ENCODE measurements at regions not wholly inside any gene's neighbourhood (a gene's known extent, or its start where the extent isn't known, plus 50 kb on each side); places are given as distances from the start of the nearest gene placed in this dataset.

GRCh38 chr4:134421734-134422133 is 220.1 kb upstream of the PABPC4L start:
- TF ChIP-seq, protein P1, sequence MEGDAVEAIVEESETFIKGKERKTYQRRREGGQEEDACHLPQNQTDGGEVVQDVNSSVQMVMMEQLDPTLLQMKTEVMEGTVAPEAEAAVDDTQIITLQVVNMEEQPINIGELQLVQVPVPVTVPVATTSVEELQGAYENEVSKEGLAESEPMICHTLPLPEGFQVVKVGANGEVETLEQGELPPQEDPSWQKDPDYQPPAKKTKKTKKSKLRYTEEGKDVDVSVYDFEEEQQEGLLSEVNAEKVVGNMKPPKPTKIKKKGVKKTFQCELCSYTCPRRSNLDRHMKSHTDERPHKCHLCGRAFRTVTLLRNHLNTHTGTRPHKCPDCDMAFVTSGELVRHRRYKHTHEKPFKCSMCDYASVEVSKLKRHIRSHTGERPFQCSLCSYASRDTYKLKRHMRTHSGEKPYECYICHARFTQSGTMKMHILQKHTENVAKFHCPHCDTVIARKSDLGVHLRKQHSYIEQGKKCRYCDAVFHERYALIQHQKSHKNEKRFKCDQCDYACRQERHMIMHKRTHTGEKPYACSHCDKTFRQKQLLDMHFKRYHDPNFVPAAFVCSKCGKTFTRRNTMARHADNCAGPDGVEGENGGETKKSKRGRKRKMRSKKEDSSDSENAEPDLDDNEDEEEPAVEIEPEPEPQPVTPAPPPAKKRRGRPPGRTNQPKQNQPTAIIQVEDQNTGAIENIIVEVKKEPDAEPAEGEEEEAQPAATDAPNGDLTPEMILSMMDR (IDR thresholded peaks at IDR 0.05), result no peak
- H3K27me3 ChIP-seq, result no peaks in the 10 kb centered on the region
- no peak overlapping the region for H3K4me3 ChIP-seq
- peaks cover 0 to 4% (median 0%) of the 10 kb centered on the region in 4 donors for H3K4me1 ChIP-seq
- no peaks in the 10 kb centered on the region for H3K9me3 ChIP-seq
- intact Hi-C loops (cut with DNase I), result no loop called here
- no peaks in the 10 kb centered on the region for H3K36me3 ChIP-seq
- WGBS, 2 donors, result 66 to 70% methylated on average over 3 of the region's 3 CpGs
- DNase-seq, result no peak
- no peak overlapping the region for H3K27ac ChIP-seq

- TF ChIP-seq POLR2A (IDR thresholded peaks at IDR 0.05) (no peak), POLR2AphosphoS5 (IDR thresholded peaks at IDR 0.05) (no peak), EP300 (IDR thresholded peaks at IDR 0.05) (no peak)
- TF ChIP-seq, protein P1 (IDR thresholded peaks at IDR 0.05), result no peak
- intact Hi-C loops (cut with DNase I), result no loop called here
- 44 to 66% methylated on average over 2 of the region's 2 CpGs for WGBS, 2 donors
Observed at GRCh38 chr4:134408897-134409296, 207.3 kb upstream of the PABPC4L start.

GRCh38 chr4:134401798-134402197 is 200.2 kb upstream of the PABPC4L start:
- H3K9me3 ChIP-seq, result peaks cover 0 to 5% (median 0%) of the 10 kb centered on the region in 4 donors
- no peaks in the 10 kb centered on the region for H3K27me3 ChIP-seq
- DNase-seq, result no peak
- no peaks in the 10 kb centered on the region for H3K36me3 ChIP-seq
- TF ChIP-seq POLR2AphosphoS5 (IDR thresholded peaks at IDR 0.05) (no peak), EP300 (IDR thresholded peaks at IDR 0.05) (no peak), POLR2A (IDR thresholded peaks at IDR 0.05) (no peak)
- TF ChIP-seq, protein P1 (IDR thresholded peaks at IDR 0.05), result no peak
- WGBS, 2 donors, result 54 to 74% methylated on average over 2 of the region's 2 CpGs
- no peak overlapping the region for H3K4me3 ChIP-seq
- H3K4me1 ChIP-seq, result no peaks in the 10 kb centered on the region
- intact Hi-C loops (cut with DNase I), result no loop called here
- H3K27ac ChIP-seq, result no peak overlapping the region

More at GRCh38 chr4:134408897-134409296, 207.3 kb upstream of the PABPC4L start:
- Histone ChIP-seq H3K9me3 (no peaks in the 10 kb centered on the region), H3K36me3 (no peaks in the 10 kb centered on the region), H3K4me3 (no peak overlapping the region), H3K4me1 (no peaks in the 10 kb centered on the region), H3K27ac (no peak overlapping the region), H3K27me3 (no peaks in the 10 kb centered on the region)
- no peak for DNase-seq

DNA sequence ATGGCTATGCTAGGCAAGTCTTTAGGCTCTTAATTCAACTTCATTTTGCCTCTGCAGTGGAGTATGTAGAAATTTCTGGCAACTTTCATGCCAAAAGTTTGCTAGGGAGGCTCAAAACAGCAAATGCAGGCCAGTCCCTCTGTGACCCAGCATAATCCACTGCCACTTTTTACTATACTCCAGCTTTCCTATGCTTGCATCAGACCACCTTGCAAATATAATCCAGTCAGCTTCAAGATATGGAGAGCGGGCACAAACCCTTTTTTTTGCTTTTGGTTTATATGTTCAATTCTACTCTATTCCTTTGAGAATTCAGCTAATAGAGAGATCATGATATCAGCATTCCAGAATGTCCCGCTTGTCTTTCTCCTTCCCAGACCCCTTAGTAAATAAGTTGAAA is 192.0 kb upstream of the PABPC4L start:
- Histone ChIP-seq H3K4me3 (no peak overlapping the region), H3K27ac (no peak overlapping the region), H3K27me3 (no peaks in the 10 kb centered on the region), H3K9me3 (peaks cover 0 to 5% (median 0%) of the 10 kb centered on the region in 4 donors), H3K4me1 (no peaks in the 10 kb centered on the region), H3K36me3 (no peaks in the 10 kb centered on the region)
- WGBS, 2 donors, result 90 to 93% methylated on average over 2 of the region's 2 CpGs
- no peak for DNase-seq
- intact Hi-C loops (cut with DNase I), result no loop called here
- TF ChIP-seq POLR2A (IDR thresholded peaks at IDR 0.05), result no peak
- no peak for TF ChIP-seq EP300 (IDR thresholded peaks at IDR 0.05)
- no peak for TF ChIP-seq POLR2AphosphoS5 (IDR thresholded peaks at IDR 0.05)
- TF ChIP-seq, protein P1 (IDR thresholded peaks at IDR 0.05), result no peak

GRCh38 chr4:134390319-134390718 is 188.7 kb upstream of the PABPC4L start:
- WGBS, 2 donors, result 68 to 86% methylated on average over 2 of the region's 2 CpGs
- intact Hi-C loops (cut with DNase I), result no loop called here

More at GRCh38 chr4:134390319-134390718, 188.7 kb upstream of the PABPC4L start:
- no peak overlapping the region for H3K4me3 ChIP-seq
- no peaks in the 10 kb centered on the region for H3K4me1 ChIP-seq
- H3K36me3 ChIP-seq, result no peaks in the 10 kb centered on the region
- no peak for DNase-seq
- no peaks in the 10 kb centered on the region for H3K27me3 ChIP-seq
- H3K27ac ChIP-seq, result no peak overlapping the region
- H3K9me3 ChIP-seq, result no peaks in the 10 kb centered on the region
- TF ChIP-seq POLR2AphosphoS5 (IDR thresholded peaks at IDR 0.05), result no peak
- TF ChIP-seq POLR2A (IDR thresholded peaks at IDR 0.05), result no peak
- TF ChIP-seq EP300 (IDR thresholded peaks at IDR 0.05), result no peak
- TF ChIP-seq, protein P1 (IDR thresholded peaks at IDR 0.05), result no peak
